ENCODE measurements at regions not wholly inside any gene's neighbourhood (a gene's known extent, or its start where the extent isn't known, plus 50 kb on each side); places are given as distances from the start of the nearest gene placed in this dataset.

GRCh38 chr5:53425687-53426511 is 54.5 kb upstream of the FST start:
- Histone ChIP-seq H3K4me3 (no peak overlapping the region), H3K36me3 (no peaks in the 10 kb centered on the region), H3K27ac (no peak overlapping the region), H3K9me3 (no peaks in the 10 kb centered on the region), H3K27me3 (no peaks in the 10 kb centered on the region), H3K4me1 (peaks cover 0 to 2% of the 10 kb centered on the region in 2 donors)
- no peak for DNase-seq (ENCODE audit: low spot score in 2 of 2)
- intact Hi-C loops (cut with DNase I): no loop called here
- no peak for TF ChIP-seq CTCF (IDR thresholded peaks at IDR 0.05)

- H3K4me1 ChIP-seq: peaks cover 0 to 2% of the 10 kb centered on the region in 2 donors
- DNase-seq (ENCODE audit: low spot score in 2 of 2): no peak
- no peaks in the 10 kb centered on the region for H3K36me3 ChIP-seq
- H3K27ac ChIP-seq: no peak overlapping the region
- H3K27me3 ChIP-seq: no peaks in the 10 kb centered on the region
- no peak overlapping the region for H3K4me3 ChIP-seq
- intact Hi-C loops (cut with DNase I): no loop called here
- no peaks in the 10 kb centered on the region for H3K9me3 ChIP-seq
- no peak for TF ChIP-seq CTCF (IDR thresholded peaks at IDR 0.05)
Measured at GRCh38 chr5:53426512-53426830, 54.0 kb upstream of the FST start.

GRCh38 chr5:53426878-53427277 is 53.6 kb upstream of the FST start:
- no peak for DNase-seq (ENCODE audit: low spot score in 2 of 2)
- Histone ChIP-seq H3K27ac (no peak overlapping the region), H3K27me3 (no peaks in the 10 kb centered on the region), H3K4me1 (peaks cover 0 to 2% of the 10 kb centered on the region in 2 donors), H3K9me3 (no peaks in the 10 kb centered on the region), H3K36me3 (no peaks in the 10 kb centered on the region), H3K4me3 (no peak overlapping the region)
- no peak for TF ChIP-seq CTCF (IDR thresholded peaks at IDR 0.05)
- intact Hi-C loops (cut with DNase I): no loop called here

- Histone ChIP-seq H3K27ac (no peak overlapping the region), H3K4me3 (no peak overlapping the region), H3K4me1 (peaks cover 0 to 2% of the 10 kb centered on the region in 2 donors), H3K27me3 (no peaks in the 10 kb centered on the region), H3K9me3 (no peaks in the 10 kb centered on the region), H3K36me3 (no peaks in the 10 kb centered on the region)
- intact Hi-C loops (cut with DNase I): no loop called here
- TF ChIP-seq CTCF (IDR thresholded peaks at IDR 0.05): no peak
- no peak for DNase-seq (ENCODE audit: low spot score in 2 of 2)
Measured at GRCh38 chr5:53427965-53428364, 52.5 kb upstream of the FST start.

GRCh38 chr5:53429706-53430105 is 50.7 kb upstream of the FST start:
- intact Hi-C loops (cut with DNase I): loop anchor here (1.0 kb wide), 2 partner anchors 167 to 259 kb away; no protein-coding TSS in a partner anchor
- Histone ChIP-seq H3K4me1 (peaks cover 0 to 2% of the 10 kb centered on the region in 2 donors), H3K27me3 (no peaks in the 10 kb centered on the region), H3K4me3 (no peak overlapping the region), H3K36me3 (no peaks in the 10 kb centered on the region), H3K9me3 (no peaks in the 10 kb centered on the region), H3K27ac (no peak overlapping the region)
- DNase-seq (ENCODE audit: low spot score in 2 of 2): no peak
- no peak for TF ChIP-seq CTCF (IDR thresholded peaks at IDR 0.05)
